HG02938 (cell line): ENCODE measurements at regions not wholly inside any gene's neighbourhood (a gene's known extent, or its start where the extent isn't known, plus 50 kb on each side); places are given as distances from the start of the nearest gene placed in this dataset.
"Not testable (repeated sequence)": the region's sequence is repeated elsewhere in the genome, so short reads cannot be mapped to it uniquely, and the experiment has no call there.

Source experiments
- ATAC-seq: cut with Tn5 transposase; IDR thresholded peaks from one replicate; pipeline ENCODE4 v1.9.1; 2021; ENCODE audit warnings: mild to moderate bottlenecking, moderate library complexity; ENCODE audit not compliant: unreplicated experiment

DNA sequence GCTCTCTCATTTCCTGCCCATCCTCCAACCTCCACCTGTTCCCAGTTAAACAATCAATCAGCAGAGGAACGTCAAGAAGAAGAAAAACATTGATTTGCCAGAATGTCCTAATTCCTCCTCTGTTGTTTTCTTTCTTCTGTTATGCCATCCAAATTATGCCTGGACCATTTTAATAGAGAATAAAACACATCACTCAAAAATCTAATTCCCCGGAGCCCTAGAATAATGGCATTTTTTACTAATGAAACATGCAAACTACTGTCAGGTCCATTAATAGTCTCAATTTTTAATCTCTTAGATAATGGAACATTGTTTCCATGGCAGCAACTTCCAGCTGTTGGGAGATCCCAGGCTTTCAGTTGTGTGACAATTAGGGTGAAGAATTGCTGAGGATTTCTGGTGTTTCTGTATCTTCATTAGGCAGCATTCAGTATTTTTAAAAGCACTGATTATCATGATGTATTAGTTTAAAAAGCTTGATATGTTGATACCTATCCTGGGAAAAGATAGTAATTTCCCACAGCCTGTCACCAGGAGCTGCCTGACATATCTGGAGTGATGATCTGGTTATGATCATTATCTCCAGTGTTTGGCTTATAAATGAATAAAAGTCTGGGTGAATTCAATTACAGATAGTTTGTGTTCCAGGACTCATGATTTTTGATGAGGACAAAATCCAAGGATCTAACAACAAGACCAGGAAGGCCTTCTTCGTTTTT is 209.8 kb downstream of the TPBG start:
- ATAC-seq, result no peak

GRCh38 chr6:82576284-82576683 is 212.7 kb downstream of the TPBG start:
- no peak for ATAC-seq

GRCh38 chr6:82584194-82584695 is 220.6 kb downstream of the TPBG start:
- no peak for ATAC-seq

DNA sequence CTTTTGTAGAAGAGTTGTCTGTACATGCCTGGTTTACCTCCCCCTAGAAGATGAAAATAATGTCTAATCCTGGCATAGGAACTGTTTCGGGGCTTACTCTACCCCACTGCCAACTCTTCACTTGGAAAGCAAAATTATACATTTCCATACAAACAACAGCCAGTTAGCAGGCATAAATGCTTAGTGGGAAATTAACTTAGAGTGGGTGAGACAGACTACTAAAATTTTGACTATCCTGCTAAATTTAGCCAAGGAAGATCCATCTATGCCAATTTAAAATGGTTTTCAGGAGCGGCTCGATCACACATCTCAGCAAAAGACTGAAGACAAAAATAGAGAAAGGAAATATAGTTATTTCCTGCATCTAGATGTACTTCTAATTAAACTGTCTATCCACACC is 221.2 kb downstream of the TPBG start:
- no peak for ATAC-seq

GRCh38 chr6:82588020-82588419 is 224.4 kb downstream of the TPBG start:
- no peak for ATAC-seq

DNA sequence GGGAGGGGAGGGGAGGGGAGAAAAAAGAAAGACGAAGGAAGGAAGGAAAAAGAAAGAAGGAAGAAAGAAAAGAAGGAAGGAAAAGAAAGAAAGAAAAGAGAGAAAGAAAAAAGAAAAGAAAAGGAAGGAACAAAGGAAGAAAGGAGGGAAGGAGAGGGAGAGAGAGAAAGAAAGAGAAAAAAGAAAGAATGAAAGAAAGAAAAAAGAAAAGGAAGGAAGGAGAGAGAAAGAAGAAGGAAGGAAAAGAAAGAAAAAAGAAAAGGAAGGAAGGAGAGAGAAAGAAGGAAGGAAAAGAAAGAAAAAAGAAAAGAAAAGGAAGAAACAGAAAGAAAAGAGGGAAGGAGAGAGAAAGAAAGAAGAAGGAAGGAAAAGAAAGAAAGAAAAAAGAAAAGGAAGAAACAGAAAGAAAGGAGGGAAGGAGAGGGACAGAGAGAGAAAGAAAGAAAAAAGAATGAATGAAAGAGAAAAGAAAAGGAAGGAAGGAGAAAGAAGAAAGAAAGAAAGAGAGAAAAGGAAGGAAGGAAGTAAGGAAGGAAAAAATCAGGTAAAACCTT is 225.3 kb downstream of the TPBG start:
- no peak for ATAC-seq

- peak; percentile 74 for ATAC-seq
These were observed 226.0 kb downstream of the TPBG start for GRCh38 chr6:82589509-82590206.

DNA sequence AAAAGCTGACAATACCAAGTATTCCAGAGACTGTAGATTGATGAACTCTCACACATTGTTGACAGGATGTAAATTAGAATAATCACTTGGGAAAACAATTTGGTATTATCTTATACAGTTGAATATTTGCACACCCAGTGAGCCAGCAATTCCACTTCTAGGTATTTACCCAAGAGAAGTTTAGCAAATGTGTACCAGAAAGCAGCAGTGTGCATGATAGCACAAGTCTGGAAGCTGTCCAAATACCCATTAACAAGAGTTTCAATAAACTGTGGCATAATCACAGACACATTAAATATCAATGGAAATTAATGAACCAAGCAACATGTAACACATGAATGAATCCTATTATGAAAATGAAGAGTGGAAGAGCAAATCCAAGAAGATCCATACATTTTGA is 233.6 kb downstream of the TPBG start:
- no peak for ATAC-seq

GRCh38 chr6:82602776-82603175 is 239.2 kb downstream of the TPBG start:
- no peak for ATAC-seq

DNA sequence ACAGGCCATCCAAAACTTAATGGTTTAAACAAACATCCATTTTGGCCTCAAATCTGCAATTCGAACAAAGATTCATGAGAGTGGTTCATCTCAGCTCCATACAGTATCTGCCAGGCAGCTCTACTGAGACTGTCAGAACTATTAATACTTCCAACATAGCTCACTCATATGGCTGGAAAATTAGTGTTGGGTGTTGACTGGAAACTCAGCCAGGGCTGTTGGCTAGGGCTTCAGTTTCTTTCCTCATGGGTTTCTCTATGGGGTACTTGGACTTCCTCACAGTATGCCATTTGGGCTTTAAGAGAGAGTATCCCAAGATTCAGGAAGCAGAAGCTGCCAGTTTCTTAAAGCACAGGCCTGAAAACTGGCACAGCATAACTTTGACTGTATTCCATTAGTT is 240.3 kb downstream of the TPBG start:
- ATAC-seq, result no peak

GRCh38 chr6:82607998-82608725 is 244.5 kb downstream of the TPBG start:
- no peak for ATAC-seq

- no peak for ATAC-seq
These were observed 245.2 kb downstream of the TPBG start for GRCh38 chr6:82608781-82609180.

- ATAC-seq, result no peak
These were observed 248.1 kb downstream of the TPBG start for GRCh38 chr6:82611751-82612150.

GRCh38 chr6:82612475-82613039 is 248.9 kb downstream of the TPBG start:
- ATAC-seq, result no peak

GRCh38 chr6:82614518-82614917 is 250.9 kb downstream of the TPBG start:
- no peak for ATAC-seq

DNA sequence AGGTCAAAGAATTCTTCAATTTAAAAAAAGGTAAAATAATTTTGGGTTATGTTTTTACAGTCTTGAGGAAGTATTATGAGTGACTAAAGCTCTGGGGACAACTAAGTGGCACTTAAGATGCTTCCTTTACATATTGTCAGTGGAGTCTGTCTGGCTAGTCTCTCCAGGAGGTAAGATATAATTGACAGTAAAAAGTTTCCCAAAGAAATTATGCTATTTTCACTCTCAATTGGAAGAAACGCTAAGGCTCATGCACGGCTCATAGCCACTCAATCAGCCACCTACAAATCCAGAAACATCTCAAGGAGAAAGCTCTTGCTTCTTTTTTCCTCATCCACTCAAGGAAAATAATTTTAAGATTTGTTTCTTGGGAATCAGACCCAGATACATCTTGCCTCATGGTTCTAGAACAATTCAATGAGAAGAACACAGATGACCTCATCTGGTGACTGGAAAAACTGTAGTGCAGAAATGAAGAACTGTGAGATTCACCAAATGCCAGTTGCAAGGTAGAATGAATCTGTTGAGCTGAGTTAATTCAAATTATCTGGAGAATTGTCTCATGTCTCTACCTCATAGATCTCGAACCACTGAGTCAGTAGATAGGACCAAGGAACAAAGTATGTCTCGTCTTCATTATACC is 252.9 kb downstream of the TPBG start:
- ATAC-seq, result no peak

DNA sequence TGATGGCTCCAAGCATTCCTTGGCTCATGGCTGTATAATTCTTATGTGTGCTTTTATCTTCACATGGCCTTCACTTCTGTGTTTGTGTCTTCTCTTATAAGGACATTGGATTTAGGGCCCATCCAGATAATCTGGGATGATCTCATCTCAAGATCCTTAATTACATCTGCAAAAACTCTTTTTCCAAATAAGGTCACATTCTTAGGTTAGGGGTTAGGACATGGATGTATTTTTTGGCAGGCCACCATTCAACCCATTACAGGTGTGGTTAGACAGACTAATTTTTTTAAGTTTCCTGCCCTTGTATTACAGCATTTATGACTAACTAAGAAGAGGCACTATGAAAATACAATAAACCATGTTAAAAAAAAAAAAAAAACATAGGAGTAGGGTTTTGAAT is 254.0 kb downstream of the TPBG start:
- no peak for ATAC-seq

DNA sequence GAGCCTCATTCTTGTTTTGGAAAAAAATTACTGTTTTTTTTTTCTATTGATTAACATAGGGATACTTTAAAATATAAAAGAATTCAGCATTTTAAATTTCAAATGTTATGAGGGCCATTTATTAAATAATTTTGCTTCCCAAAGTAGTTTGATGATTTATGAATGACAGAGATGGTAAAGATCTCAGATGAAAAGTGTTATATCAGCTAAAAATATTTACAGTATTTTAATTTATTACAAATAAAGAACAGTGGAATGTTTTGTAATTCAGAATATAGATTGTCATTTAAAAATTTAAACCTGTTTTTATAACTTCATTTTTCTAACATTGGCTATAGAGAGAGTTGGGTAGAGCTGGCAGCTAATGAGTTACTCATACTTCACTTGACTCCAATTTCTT is 256.0 kb downstream of the TPBG start:
- no peak for ATAC-seq

- no peak for ATAC-seq
These were observed 258.8 kb downstream of the TPBG start for GRCh38 chr6:82622461-82622860.

DNA sequence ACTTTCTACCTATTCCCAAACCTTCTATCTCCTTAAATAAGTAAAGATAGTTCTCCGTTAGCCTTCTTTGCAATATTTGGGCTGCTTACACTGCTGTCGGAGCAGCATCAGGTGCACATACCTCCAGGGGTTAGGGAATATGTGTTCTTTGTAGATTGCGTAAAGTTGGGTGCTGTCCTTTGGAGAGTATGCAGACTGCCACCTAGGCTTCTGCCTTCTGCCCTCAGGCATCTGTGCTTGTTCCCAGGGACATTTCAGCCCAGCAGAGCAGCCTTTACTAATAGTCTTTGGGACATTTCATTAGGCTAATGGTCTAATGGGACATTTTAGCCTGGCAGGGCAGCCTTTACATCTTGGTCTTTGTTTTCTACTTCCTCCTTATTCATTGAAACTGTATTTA is 260.6 kb downstream of the TPBG start:
- no peak for ATAC-seq

GRCh38 chr6:82626946-82627345 is 263.3 kb downstream of the TPBG start:
- ATAC-seq, result not testable (repeated sequence)
